Endothelial cell of umbilical vein (primary cell): ENCODE measurements at regions not wholly inside any gene's neighbourhood (a gene's known extent, or its start where the extent isn't known, plus 50 kb on each side); places are given as distances from the start of the nearest gene placed in this dataset.

ENCODE experiments used
- CTCF ChIP-seq, 2 donors: IDR thresholded peaks; 1 replicate in 1 of 2; 2 replicates in 1 of 2; pipeline ENCODE4 v1.5.1; 2011; ENCODE audit warnings: low read length in 2 of 2, mild to moderate bottlenecking in 2 of 2, moderate library complexity in 2 of 2, control low read depth in 1 of 2, inconsistent platforms in 1 of 2, low read depth in 1 of 2; ENCODE audit not compliant: insufficient read depth in 1 of 2; ENCODE audit errors: extremely low read depth in 1 of 2
- POLR2A ChIP-seq: IDR thresholded peaks from 2 replicates; pipeline ENCODE4 v1.6.1; 2012; ENCODE audit warnings: low read depth, mild to moderate bottlenecking, control low read depth, low read length

- no peak for TF ChIP-seq CTCF (IDR thresholded peaks at IDR 0.05; ENCODE audit: extremely low read depth in 1 of 2, insufficient read depth in 1 of 2, low read depth in 1 of 2, low read length in 2 of 2)
- no peak for TF ChIP-seq POLR2A
Observed at GRCh38 chr7:41536873-41537665, 165.8 kb downstream of the INHBA start.
